Small intestine (tissue), 7 donors: ENCODE measurements at regions not wholly inside any gene's neighbourhood (a gene's known extent, or its start where the extent isn't known, plus 50 kb on each side); places are given as distances from the start of the nearest gene placed in this dataset.

Experiments used
- DNase-seq, 2 donors: peaks; one replicate each; pipeline versions ENCODE4 v3.0.0 to v3.0.0-alpha.2; 2013
- FAIRE-seq: peaks from 2 replicates; lab custom pipeline; 2012; peaks lifted over from hg19 to GRCh38; lab: Jason Lieb, UNC
- H3K27ac ChIP-seq, 3 donors: one replicate each; pipeline ENCODE4 v1.5.1; 2013; ENCODE audit warnings: low read length in 2 of 3, mild to moderate bottlenecking in 2 of 3, control low read depth in 1 of 3, inconsistent platforms in 1 of 3, low read depth in 1 of 3, moderate library complexity in 1 of 3
- H3K27me3 ChIP-seq, 3 donors: one replicate each; pipeline ENCODE4 v1.6.1; 2013; ENCODE audit warnings: low read length in 3 of 3, inconsistent platforms in 1 of 3; ENCODE audit not compliant: control insufficient read depth in 3 of 3, insufficient read depth in 3 of 3
- H3K36me3 ChIP-seq, 3 donors: one replicate each; pipeline ENCODE4 v1.6.1; 2013; ENCODE audit warnings: low read length in 3 of 3, inconsistent platforms in 1 of 3, low read depth in 1 of 3, mild to moderate bottlenecking in 1 of 3, moderate library complexity in 1 of 3; ENCODE audit not compliant: control insufficient read depth in 3 of 3, insufficient read depth in 2 of 3
- H3K4me1 ChIP-seq, 3 donors: one replicate each; pipeline ENCODE4 v1.6.1; 2013; ENCODE audit warnings: low read length in 2 of 3, inconsistent platforms in 1 of 3, low read depth in 1 of 3, mild to moderate bottlenecking in 1 of 3, moderate library complexity in 1 of 3; ENCODE audit not compliant: control insufficient read depth in 3 of 3, insufficient read depth in 2 of 3
- H3K4me3 ChIP-seq, 3 donors: one replicate each; pipeline ENCODE4 v1.5.1; 2013; ENCODE audit warnings: low read length in 3 of 3, control low read depth in 1 of 3, inconsistent platforms in 1 of 3, low read depth in 1 of 3, mild to moderate bottlenecking in 1 of 3, moderate library complexity in 1 of 3
- H3K9me3 ChIP-seq, 2 donors: one replicate each; pipeline ENCODE4 v1.6.1; 2013; ENCODE audit warnings: low read depth in 1 of 2, low read length in 1 of 2; ENCODE audit not compliant: control insufficient read depth in 2 of 2, insufficient read depth in 1 of 2
- WGBS, 3 donors: extraction: QIAGEN DNeasy Blood & Tissue Kit; methylation state at CpG; one replicate each; pipeline ENCODE4 v1.1.7; 2013; 5-methylcytosine and 5-hydroxymethylcytosine counted together
- donor health status: healthy with polysubstance abuse.
- donor health status: control.
- donor health status: control.
- donor health status: Bipolar disorder and iron deficiency.
- donor health status: healthy.

- no peaks in the 10 kb centered on the region for H3K36me3 ChIP-seq
- H3K4me3 ChIP-seq, result no peak overlapping the region
- H3K4me1 ChIP-seq, result no peaks in the 10 kb centered on the region
- DNase-seq (no peak), FAIRE-seq (no peak)
- 71 to 92% (median 80%) methylated on average over 1 of the region's 1 CpG for WGBS, 3 donors
- H3K27me3 ChIP-seq, result no peaks in the 10 kb centered on the region
- H3K27ac ChIP-seq, result no peak overlapping the region
- no peaks in the 10 kb centered on the region for H3K9me3 ChIP-seq
Observed at GRCh38 chr7:124692425-124692824, 73.2 kb downstream of the GPR37 start.

GRCh38 chr7:124690840-124691239 is 74.8 kb downstream of the GPR37 start:
- DNase-seq, result no peak
- Histone ChIP-seq H3K9me3 (no peaks in the 10 kb centered on the region), H3K36me3 (no peaks in the 10 kb centered on the region), H3K4me1 (no peaks in the 10 kb centered on the region), H3K27ac (no peak overlapping the region), H3K4me3 (no peak overlapping the region), H3K27me3 (no peaks in the 10 kb centered on the region)
- FAIRE-seq, result no peak

DNA sequence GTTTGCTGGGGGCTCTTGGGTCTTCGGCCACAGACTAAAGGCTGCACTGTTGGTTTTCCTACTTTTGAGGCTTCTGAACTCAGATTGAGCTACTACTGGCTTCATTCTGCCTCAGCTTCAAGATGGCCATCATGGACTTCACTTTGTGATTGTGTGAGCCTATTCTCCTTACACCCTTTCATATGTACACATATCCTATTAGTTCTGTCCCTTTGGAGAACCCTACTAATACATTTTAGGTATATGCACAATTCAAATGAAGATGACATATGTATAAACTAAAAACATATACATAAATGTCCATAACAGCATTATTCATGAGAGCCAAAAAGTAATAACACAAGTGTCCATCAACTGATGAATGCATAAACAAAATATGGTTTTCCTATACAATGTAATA is 75.7 kb downstream of the GPR37 start:
- no peak for FAIRE-seq
- WGBS, 3 donors, result 71 to 92% (median 89%) methylated on average over 1 of the region's 1 CpG

GRCh38 chr7:124689523-124689922 is 76.1 kb downstream of the GPR37 start:
- DNase-seq, result no peak
- no peak for FAIRE-seq
- Histone ChIP-seq H3K4me3 (no peak overlapping the region), H3K27me3 (no peaks in the 10 kb centered on the region), H3K9me3 (no peaks in the 10 kb centered on the region), H3K4me1 (no peaks in the 10 kb centered on the region), H3K36me3 (no peaks in the 10 kb centered on the region), H3K27ac (no peak overlapping the region)
- 28 to 64% (median 43%) methylated on average over 2 of the region's 2 CpGs for WGBS, 3 donors

More for the DNA sequence above, 75.7 kb downstream of the GPR37 start:
- no peak overlapping the region for H3K4me3 ChIP-seq
- DNase-seq, result no peak
- H3K4me1 ChIP-seq, result no peaks in the 10 kb centered on the region
- H3K9me3 ChIP-seq, result no peaks in the 10 kb centered on the region
- no peaks in the 10 kb centered on the region for H3K36me3 ChIP-seq
- H3K27ac ChIP-seq, result no peak overlapping the region
- no peaks in the 10 kb centered on the region for H3K27me3 ChIP-seq

DNA sequence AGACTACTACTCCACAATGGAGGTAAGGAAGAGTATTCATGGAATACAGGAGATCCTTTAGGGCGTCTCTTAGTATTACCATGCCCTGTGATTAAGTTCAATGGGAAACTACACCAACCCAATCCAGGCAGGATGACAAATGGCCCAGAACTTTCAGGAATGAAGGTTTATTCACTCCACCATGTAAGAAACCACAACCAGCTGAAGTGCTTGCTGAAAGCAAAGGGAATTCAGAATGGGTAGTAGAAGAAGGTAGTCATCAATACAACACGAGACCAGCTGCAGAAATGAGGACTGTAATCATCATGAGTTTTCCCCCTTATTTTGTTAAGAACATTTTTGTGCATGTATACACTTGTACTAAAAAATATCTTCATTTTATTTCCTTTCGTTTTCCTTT is 76.6 kb downstream of the GPR37 start:
- WGBS, 3 donors, result 70 to 76% (median 73%) methylated on average over 3 of the region's 3 CpGs
- H3K27ac ChIP-seq, result no peak overlapping the region
- H3K27me3 ChIP-seq, result no peaks in the 10 kb centered on the region
- no peaks in the 10 kb centered on the region for H3K36me3 ChIP-seq
- no peak for FAIRE-seq
- H3K9me3 ChIP-seq, result no peaks in the 10 kb centered on the region
- H3K4me3 ChIP-seq, result no peak overlapping the region
- H3K4me1 ChIP-seq, result no peaks in the 10 kb centered on the region
- no peak for DNase-seq

DNA sequence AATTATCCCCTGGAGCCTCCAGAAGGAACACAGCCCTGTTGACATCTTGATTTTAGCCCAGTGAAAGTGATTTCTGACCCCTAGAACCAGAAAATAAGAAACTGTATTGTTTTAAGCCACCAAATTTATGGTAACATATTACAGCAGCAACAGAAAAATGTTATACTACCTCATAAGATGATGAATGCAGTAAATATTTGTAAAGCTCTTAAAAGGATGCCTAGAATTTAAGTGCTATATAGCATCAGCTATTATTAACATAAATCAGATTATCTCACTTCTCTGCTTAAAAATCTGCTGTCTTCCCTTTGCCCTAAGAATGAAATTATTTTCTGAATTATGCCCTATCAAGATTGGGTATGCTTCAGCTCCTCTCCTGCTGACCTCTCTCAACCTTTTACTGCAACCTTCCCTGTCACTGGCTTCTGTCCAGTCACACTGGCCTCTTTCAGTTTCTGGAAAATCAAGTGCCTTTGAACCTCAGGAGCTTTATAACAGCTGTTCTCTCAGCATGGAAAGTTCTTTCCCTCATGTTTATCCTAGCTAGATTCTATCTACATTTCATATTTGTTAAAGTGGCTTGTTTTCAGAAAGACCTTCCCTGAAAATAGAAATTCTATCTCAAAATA is 78.9 kb downstream of the GPR37 start:
- H3K4me3 ChIP-seq, result no peak overlapping the region
- H3K27ac ChIP-seq, result no peak overlapping the region
- DNase-seq, result no peak
- no peaks in the 10 kb centered on the region for H3K4me1 ChIP-seq
- no peaks in the 10 kb centered on the region for H3K36me3 ChIP-seq
- no peaks in the 10 kb centered on the region for H3K9me3 ChIP-seq
- no peak for FAIRE-seq
- no peaks in the 10 kb centered on the region for H3K27me3 ChIP-seq

DNA sequence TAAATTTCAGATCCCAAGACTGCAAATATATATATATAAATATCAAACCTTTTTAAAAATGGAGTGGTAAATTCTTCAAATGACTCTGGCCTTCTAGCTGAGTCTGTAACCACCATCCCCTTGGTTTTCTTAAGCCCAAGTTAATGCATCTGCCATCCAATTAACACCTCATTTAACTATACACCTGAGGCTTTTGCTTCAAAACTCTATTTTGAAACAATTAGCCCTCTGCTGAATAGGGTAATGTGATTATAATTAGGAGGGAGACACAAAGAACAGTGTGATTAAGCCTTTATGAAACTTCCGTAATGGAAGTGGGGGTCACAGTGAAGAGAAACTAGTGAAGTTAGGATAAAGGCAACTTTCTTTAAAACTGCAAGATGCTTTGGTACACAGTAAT is 83.6 kb downstream of the GPR37 start:
- WGBS, 3 donors, result 3 to 42% (median 42%) methylated on average over 1 of the region's 1 CpG
- Histone ChIP-seq H3K27me3 (no peaks in the 10 kb centered on the region), H3K9me3 (no peaks in the 10 kb centered on the region), H3K4me3 (no peak overlapping the region), H3K27ac (no peak overlapping the region), H3K36me3 (no peaks in the 10 kb centered on the region), H3K4me1 (no peaks in the 10 kb centered on the region)
- DNase-seq (no peak), FAIRE-seq (no peak)

GRCh38 chr7:124680304-124680703 is 85.3 kb downstream of the GPR37 start:
- Histone ChIP-seq H3K4me1 (no peaks in the 10 kb centered on the region), H3K4me3 (no peak overlapping the region), H3K9me3 (no peaks in the 10 kb centered on the region), H3K27me3 (no peaks in the 10 kb centered on the region), H3K36me3 (no peaks in the 10 kb centered on the region), H3K27ac (no peak overlapping the region)
- FAIRE-seq (no peak), DNase-seq (no peak)
- 84 to 93% (median 92%) methylated on average over 6 of the region's 6 CpGs for WGBS, 3 donors

GRCh38 chr7:124679586-124680225 is 85.9 kb downstream of the GPR37 start:
- H3K9me3 ChIP-seq, result no peaks in the 10 kb centered on the region
- H3K4me1 ChIP-seq, result no peaks in the 10 kb centered on the region
- H3K27ac ChIP-seq, result no peak overlapping the region
- no peaks in the 10 kb centered on the region for H3K27me3 ChIP-seq
- no peak overlapping the region for H3K4me3 ChIP-seq
- DNase-seq, result no peak
- WGBS, 3 donors, result 55 to 70% (median 57%) methylated on average over 8 of the region's 8 CpGs
- H3K36me3 ChIP-seq, result no peaks in the 10 kb centered on the region
- no peak for FAIRE-seq
